GF-D8 (cell line): ENCODE measurements at regions not wholly inside any gene's neighbourhood (a gene's known extent, or its start where the extent isn't known, plus 50 kb on each side); places are given as distances from the start of the nearest gene placed in this dataset.
"Not testable (repeated sequence)": the region's sequence is repeated elsewhere in the genome, so short reads cannot be mapped to it uniquely, and the experiment has no call there.

ENCODE experiments used
- DNase-seq: peaks from one replicate; lab custom pipeline; 2025; lab: John Stamatoyannopoulos, UW

GRCh38 chr7:66539902-66540375 is 88.7 kb upstream of the KCTD7 start:
- no peak for DNase-seq

- DNase-seq: no peak
Observed at GRCh38 chr7:66542049-66542448, 86.6 kb upstream of the KCTD7 start.

DNA sequence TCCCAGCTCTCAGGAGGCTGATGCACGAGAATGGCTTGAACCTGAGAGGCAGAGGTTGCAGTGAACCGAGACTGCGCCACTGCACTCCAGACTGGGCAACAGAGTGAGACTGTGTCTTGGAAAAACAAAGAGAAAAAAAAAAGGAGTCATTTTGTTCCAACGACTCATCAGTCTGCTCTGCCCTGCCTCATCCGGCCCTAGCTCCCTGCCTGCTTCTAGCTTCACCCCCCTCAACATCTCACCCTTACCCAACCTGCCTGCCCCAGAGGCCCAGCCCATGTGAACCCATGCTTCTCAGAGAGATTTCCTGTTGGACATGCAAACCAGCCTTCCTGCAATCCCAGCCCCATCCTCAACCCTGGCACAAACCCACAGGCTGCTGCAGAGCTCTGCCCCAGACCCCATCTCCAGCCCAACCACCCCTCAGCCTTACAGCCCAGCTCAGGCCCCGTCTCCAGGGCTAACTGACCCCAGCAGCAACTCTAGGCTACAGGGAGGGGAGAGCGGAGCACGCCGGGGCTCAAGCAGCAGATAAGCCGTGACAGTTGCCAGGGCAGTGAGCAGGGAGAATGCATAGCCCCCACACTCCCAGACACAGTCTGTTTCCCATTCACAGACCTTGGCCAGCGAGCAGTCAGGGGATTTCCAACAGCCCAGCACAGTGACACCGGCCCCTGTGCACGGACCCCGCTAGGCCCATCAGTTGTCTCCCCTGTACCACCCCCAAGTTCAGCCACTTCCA is 86.0 kb upstream of the KCTD7 start:
- no peak for DNase-seq

GRCh38 chr7:66549466-66549865 is 79.2 kb upstream of the KCTD7 start:
- DNase-seq: no peak

GRCh38 chr7:66553001-66553400 is 75.7 kb upstream of the KCTD7 start:
- DNase-seq: no peak

DNA sequence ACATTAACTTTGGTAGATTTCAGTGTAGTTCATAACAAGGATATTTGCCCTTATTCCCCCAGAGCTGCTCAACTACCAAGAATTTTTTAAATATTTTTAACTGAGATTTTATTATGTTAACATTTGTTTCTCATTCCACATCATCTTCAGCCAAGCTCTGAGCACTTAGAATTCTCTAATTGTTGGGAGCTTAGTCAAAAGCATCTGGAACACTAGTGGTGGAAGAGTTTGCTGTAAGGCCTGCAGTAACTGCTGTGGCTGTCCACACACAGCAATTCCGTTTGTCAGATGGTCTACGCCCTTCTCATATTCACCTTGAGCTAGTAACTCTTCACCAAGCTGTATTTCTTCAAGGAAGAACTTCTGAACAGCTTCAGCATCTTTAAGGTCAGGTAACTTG is 75.0 kb upstream of the KCTD7 start:
- not testable (repeated sequence) for DNase-seq

DNA sequence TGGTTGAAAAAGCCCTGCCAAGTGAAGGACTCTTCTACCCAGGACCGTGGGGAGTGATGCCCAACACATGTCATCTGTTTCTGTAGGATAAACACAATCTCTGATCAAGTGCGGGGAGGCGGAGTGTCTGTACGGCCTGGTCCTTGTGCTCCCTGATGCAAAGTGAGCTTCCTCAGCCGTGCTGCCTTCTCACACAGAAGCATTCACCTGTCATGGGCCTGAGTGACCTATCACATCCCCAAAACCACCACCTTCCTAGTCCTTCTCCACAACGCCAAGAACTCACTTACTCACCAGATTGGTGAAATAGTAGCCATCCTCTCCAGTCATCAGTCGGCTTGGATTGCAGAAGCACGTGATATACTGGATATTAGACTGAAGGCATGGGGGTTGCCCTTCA is 74.4 kb upstream of the KCTD7 start:
- not testable (repeated sequence) for DNase-seq

DNA sequence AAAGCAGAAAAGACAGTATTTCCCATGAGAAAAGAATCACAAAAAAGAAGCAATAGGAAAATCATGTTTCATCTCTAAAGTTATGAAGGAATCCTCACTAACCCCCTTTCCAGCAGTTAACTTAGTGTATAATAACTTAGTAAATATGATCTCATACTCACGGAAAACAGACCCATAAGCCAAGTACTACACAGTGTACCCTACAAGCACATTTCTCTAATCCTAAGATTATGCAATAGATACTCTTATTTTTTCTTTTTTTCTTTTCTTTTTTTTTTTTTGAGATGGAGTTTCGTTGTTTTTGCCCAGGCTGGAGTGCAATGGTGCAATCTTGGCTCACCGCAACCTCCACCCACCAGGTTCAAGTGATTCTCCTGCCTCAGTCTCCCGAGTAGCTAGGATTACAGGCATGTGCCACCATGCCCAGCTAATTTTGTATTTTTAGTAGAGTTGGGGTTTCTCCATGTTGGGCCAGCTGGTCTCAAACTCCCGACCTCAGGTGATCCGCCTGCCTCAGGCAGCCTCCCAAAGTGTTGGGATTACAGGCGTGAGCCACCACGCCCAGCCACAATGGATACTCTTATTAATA is 73.7 kb upstream of the KCTD7 start:
- not testable (repeated sequence) for DNase-seq

DNA sequence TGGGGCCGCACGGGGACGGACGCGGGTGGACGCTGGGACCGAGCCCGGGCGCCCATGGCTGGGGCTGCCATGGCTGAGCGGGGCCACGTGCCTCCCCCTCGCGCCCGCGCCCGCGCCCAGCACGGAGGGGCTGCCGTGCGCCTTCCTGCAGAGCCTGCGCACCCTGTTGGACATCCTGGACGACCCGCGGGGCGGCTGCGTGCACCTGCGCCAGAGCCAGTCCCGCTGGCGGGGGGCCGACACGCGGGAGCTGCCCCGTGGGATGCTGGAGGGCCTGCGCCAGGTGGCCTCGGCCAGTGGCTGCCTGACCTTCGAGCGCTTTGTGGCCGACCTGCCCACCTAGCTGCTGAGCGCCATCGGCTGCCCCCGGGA is 72.5 kb upstream of the KCTD7 start:
- DNase-seq: no peak

GRCh38 chr7:66556549-66557213 is 72.0 kb upstream of the KCTD7 start:
- no peak for DNase-seq

- no peak for DNase-seq
Observed at GRCh38 chr7:66557214-66558200, 71.2 kb upstream of the KCTD7 start.

DNA sequence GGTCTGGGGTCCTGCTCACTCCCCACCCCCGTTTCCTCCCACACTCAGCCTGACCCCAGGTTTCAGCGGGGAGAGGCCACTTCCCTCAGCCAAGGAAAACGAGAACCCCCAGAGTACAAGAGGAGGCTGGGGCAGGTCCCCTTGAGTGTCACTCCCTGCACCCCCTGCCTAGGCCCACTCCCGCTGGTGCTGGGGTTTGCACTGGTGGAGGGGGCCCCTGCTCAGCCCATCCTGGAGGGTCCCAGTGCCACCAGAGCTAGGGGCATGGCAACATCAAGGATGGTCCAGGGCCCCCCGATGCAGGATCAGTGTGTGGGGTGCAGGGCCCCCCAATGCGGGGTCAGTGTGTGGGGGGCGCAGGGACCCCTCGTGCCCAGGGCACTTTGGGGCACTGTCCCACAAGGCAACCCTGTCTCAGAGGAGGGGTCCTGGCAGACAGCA is 70.5 kb upstream of the KCTD7 start:
- DNase-seq: no peak

DNA sequence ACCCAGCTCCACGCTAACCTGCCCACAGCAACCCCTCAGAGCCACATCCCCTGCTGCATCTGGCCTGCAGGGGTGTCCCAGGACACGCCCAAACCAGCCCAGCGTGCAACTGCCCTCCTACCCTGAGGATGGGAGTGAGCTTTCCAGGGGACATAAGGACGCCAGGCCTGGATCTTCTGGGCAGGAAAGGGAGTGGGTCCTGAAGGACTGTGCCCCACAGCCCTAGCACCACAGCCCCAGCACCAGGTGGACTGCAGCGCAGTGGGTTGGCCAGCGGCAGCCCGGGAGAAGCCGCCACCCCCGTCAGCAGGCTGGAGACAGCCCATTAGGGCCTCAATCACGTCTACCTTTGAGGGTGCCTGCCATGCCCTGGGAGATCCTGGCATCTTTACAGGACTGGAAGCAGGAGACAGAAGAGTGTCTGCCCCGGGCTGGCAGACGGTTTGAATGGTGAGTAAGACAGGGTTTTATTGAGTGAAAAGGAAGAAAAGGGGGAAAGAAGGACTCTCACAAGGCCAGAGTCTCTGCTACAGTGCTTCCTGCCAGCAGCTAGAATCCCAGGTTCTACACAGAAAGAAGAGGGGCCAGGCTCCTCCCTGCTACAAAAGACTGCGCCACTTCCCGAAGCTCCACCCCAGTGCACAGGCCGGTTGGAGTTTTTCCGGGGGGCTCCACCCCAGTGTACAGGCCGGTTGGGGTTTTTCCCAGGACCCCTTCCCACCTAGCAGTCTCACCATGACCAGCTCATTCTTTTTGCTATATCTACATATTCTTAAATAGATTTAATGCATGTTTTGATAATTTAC is 69.8 kb upstream of the KCTD7 start:
- no peak for DNase-seq

GRCh38 chr7:66564045-66564444 is 64.6 kb upstream of the KCTD7 start:
- DNase-seq: no peak

GRCh38 chr7:66570179-66570578 is 58.5 kb upstream of the KCTD7 start:
- not testable (repeated sequence) for DNase-seq

GRCh38 chr7:66571568-66571967 is 57.1 kb upstream of the KCTD7 start:
- no peak for DNase-seq

GRCh38 chr7:66573782-66574495 is 54.7 kb upstream of the KCTD7 start:
- DNase-seq: not testable (repeated sequence)

- not testable (repeated sequence) for DNase-seq
Observed at GRCh38 chr7:66574768-66575167, 53.9 kb upstream of the KCTD7 start.

- DNase-seq: no peak
Observed at GRCh38 chr7:66575398-66575797, 53.3 kb upstream of the KCTD7 start.

DNA sequence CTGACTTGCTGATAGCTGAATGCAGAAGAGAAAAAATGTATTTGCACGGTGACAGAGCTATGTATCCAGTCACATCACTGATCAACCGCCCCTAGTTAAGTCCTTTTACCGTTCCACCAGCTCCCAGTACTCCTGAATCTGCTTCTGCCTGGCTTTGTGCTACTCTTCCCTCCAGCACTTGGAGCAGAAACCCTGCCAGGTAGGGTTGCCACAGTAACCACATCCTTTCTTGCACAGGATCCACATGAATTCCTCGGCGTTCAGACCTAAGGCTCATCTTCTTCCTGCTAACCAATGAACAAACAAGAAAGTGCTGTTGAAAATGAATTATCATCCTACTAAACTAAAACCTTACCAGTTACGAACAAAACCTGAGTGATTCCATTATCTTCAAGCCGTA is 52.0 kb upstream of the KCTD7 start:
- DNase-seq: no peak
